ENCODE measurements at regions not wholly inside any gene's neighbourhood (a gene's known extent, or its start where the extent isn't known, plus 50 kb on each side); places are given as distances from the start of the nearest gene placed in this dataset.

DNA sequence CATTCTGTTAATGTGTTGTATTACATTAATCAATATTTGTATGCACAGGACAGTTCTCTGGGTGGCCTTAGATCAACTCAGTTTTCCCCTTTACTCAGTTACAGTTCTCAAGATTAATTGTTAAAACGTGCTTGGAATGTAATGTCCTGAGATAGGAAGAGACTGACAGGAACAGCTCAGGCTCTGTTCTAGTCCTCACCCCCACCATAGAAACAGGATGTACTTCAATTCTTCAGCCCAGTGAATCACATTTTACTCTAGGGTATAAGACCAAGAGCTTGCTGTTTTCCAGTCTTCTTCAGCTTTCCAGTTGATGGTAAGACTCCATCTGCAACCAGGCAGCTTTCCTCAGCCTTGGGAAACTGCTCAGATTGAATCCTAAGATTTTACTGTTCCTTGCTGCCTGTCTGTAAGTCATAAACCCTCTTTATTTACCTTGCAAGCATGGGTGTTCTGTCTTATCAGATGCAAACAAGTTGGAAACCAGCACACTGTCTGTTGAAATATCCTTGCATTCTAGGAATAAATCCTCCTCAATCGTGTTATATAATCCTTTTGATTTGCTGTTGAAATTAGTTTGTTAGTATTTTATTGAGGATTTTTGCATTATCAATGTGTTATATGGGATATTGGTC is 836.9 kb upstream of the PCDH9 start:
- no peak for DNase-seq

DNA sequence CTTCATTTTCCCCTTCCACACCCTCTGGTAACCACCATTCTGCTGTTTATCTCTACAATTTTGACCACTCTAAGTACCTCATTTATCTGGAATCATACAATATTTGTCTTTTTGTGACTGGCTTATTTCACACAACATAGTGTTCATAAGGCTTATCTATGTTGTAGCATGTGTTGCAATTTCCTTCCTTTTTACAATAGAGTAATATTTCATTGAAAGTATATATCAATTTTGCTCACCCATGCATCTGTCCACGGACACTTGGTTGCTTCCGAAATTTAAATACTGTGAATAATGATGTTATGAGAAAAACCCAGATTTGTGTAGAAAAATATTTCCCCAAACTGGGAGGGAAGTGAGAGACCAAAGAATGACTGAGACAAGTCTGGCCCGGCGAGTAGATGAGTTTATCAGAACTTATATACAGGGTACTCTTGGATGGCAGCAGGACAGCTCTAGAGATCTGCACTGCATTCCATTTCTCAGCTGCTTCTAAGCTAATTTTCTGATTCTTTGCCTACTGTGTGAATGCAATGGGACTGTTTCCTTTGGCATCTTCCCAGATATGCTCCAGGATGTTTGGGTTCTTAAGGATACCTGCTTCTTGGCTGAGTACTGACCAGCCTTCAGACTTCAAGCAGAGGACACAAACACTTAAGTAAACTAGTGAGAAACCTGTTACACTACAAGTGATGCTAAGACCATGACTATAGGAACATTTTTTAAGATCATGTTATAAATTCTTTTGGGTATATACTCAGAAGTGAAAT is 834.0 kb upstream of the PCDH9 start:
- DNase-seq = no peak

GRCh38 chr13:68063181-68063580 is 833.0 kb upstream of the PCDH9 start:
- no peak for DNase-seq

DNA sequence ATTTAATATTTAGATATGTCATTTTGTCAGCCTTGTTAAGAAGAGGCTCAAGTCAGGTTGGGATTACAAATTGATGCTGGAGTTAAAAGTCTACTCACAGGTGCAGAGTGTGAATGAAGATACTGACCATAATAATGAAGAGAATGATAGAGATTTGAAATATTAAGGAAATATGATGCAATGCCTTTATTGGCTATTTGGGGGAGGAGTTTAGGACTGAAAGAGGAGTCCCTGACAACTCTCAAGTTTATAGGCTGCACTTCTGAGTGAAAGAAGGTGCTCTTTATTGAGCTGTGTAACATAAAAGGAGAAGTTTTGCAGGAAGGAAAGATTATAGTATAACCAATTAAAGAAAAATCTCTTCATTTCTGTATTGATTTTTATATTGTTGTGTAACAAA is 827.7 kb upstream of the PCDH9 start:
- no peak for DNase-seq

- no peak for DNase-seq
Observed at GRCh38 chr13:68056816-68057710, 826.9 kb upstream of the PCDH9 start.

DNA sequence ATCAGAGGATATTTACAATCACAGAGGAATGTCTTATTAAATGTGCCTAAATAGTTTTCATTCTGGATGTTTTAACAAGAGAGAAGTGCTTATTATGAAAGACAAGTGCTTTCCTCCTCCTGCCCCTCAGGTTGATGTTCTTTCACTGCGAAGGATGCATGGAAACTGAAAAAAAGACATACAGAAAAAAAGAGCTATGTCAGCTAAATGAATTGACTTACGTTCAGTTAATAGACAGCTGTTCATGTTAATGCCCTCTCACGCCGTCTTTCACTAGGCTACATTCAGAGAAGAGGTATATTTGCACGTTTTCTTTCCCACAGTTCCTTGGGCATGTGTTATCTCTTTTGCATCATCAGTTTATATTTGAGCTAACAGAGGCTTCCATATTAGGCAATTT is 821.8 kb upstream of the PCDH9 start:
- no peak for DNase-seq

- peak; percentile 22 for DNase-seq
Observed at GRCh38 chr13:68050761-68051160, 820.6 kb upstream of the PCDH9 start.

DNA sequence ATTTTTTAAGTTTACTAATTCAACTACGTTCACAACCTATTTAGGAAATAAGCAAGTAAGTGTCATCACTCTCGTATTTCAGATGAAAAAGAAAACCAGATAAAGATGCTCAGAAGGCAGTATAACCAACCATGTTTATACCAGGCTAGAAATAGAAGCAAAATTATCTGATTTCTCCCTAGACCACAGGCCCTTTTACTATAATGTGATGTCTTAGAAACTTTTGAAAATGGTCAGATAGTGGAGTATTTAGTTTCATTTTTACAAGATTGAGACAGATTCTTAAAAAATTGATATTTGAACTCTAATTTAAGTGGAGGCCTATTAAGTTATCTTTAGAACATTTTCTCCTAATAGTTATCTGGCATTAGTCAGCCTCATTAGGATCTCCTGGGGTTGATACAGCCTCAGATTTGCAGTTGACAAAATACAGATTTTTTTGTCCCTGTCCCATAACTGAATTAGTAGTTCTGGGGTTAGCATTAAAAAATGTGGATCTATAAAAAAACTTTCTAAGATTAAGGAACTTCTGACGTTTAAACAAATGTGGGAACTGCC is 818.7 kb upstream of the PCDH9 start:
- DNase-seq = no peak

DNA sequence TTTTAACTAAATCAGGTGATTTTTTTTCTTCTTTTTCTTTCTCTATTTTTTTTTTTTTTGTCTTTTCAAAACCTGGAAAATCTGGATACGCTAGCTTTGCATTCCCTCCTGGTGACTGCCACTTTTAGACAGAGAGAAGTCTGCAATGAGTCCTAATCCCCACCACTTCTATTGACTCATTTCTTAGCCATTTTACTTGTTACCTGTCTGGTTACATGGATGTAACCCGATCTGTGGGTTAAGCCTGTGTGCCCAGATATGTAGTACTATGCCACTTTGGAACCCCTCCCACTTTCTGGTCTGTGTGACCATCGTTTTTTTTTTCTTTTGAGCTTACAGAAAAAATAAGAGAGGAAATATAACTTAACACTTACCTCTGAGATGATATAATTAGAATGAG is 817.8 kb upstream of the PCDH9 start:
- no peak for DNase-seq

- DNase-seq = no peak
Observed at GRCh38 chr13:68046903-68047302, 816.8 kb upstream of the PCDH9 start.

GRCh38 chr13:68030152-68030809 is 800.1 kb upstream of the PCDH9 start:
- DNase-seq = no peak

GRCh38 chr13:68028701-68029100 is 798.6 kb upstream of the PCDH9 start:
- DNase-seq = no peak

DNA sequence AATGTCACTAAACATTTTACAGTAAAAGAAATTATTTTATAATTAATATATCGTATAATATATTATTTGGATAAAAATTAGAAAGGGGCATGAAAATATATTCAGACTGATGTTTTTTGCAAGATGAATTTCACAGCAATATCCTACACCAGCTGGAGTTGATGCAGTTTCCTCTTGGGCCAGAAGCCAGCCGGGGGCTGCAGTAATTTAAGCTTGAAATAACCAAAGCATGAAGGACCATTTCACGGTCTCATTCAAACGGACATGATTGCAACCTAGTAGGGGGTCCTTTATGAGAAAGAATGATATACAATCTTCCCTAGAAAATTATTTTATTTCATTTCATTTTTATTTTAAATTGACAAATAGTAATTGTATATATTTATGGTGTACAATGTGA is 797.2 kb upstream of the PCDH9 start:
- DNase-seq = peak; percentile 5

GRCh38 chr13:68026077-68026476 is 795.9 kb upstream of the PCDH9 start:
- DNase-seq = no peak

GRCh38 chr13:68025604-68026003 is 795.5 kb upstream of the PCDH9 start:
- DNase-seq = no peak

DNA sequence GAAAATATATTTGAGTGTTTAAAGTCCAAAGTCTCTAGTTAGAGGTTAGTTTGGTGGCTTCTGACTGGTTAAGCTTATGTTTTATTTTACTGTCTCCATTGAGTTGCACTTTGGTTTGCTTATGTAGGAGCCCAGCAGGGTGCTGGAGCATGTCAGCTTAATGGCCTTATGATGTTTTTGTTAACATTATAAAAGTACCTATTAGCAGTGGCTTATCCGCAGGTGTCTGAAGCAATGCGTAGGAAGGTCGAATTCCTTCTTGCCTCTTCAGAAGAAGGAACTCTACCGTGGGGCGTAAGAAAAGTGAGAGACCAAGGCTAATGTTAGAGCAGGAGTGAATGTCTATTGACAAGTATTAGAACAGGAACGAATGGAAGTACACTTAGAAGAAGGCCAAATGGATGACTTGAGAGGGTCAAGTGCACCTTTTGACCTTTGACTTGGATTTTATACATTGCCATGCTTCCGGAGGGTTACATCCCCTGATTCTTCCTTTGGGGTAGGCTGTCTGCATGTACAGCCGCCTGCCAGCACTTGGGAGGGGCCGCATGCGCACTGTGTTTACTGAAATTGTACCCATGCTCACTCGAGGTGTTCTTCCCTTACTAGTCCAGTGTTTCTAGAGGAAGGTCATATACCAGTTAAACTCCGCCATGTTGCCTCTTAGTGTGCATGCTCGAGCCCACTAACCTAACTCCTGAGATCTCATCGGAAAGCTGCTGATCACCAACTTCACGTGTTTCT is 793.9 kb upstream of the PCDH9 start:
- no peak for DNase-seq

DNA sequence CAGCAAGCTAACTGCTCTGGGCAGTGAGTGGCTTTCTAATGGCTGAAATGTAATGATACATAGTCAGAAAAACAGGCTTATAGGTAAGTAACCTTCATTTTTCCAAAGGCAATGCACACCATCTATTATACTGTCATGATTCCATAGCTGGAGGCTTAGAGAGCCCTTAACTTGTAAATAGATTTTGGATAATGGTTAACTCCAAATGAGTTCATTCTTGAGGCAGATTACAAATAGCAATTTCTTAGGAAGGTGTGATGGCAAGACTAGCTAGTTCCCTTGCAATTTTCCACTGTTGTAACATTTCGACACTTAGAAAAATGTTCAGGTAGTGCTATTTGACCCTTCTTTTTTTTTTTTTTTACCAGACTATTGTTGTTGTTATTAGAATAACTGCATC is 789.8 kb upstream of the PCDH9 start:
- DNase-seq = no peak

- DNase-seq = no peak
Observed at GRCh38 chr13:68009546-68009945, 779.4 kb upstream of the PCDH9 start.

- no peak for DNase-seq
Observed at GRCh38 chr13:68007576-68007975, 777.4 kb upstream of the PCDH9 start.

GRCh38 chr13:67996101-67996500 is 766.0 kb upstream of the PCDH9 start:
- no peak for DNase-seq

DNA sequence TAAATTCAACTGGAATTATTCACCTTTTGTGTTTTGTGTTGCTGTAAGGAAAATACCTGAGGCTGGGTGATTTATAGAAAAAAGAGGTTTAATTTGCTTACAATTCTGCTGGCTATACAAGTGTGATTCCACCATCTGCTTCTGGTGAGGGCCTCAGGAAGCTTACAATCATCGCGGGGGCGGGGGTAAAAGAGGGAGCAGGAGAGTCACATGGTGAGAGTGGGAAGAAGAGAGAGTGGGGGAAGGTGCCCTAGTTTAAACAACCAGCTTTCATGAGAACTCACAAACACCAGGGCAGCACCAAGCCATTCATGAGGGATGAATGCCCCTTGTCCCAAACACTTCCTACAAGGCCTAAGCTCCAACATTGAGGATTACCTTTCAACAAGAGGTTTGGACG is 760.7 kb upstream of the PCDH9 start:
- no peak for DNase-seq

DNA sequence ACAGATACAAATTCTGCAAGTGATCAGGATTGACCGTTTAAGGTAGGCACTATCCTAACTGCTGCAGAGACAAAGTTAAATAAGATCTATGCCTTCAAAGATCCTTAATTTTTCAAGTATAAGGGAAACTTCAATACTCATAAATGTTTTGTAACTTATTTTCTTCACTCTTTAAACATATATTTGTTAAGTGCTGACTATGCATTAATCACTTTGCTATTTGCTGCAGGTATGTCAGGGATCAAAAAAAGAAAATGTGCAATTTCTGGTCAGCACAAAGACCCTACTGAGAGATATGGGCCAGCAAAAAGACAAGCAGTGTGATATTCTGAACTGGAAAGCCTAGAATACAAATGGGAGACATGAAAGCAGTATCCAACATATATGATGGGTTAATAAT is 756.1 kb upstream of the PCDH9 start:
- no peak for DNase-seq

Measured in NCI-H446 treated with DMSO at 0.1 percent for 48 hours (cell line).